Activated naive CD8-positive, alpha-beta T cell treated with anti-CD3 and anti-CD28 coated beads, Interleukin-2, amount 50 U/mL, for 24 hours (primary cell): ENCODE measurements at regions not wholly inside any gene's neighbourhood (a gene's known extent, or its start where the extent isn't known, plus 50 kb on each side); places are given as distances from the start of the nearest gene placed in this dataset.
"Not testable (repeated sequence)": the region's sequence is repeated elsewhere in the genome, so short reads cannot be mapped to it uniquely, and the experiment has no call there.

ENCODE experiments used
- ATAC-seq: fragments of 150-1000 bp; cut with Tn5 transposase; one replicate; pipeline ENCODE4 v1.10.0; 2021
- DNase-seq: peaks from one replicate; pipeline ENCODE4 v3.0.0; 2021
- H3K27ac Mint-ChIP-seq: one replicate; pipeline ENCODE4 v1.8.0; 2021; ENCODE audit warnings: mild to moderate bottlenecking, mixed read lengths
- H3K27me3 Mint-ChIP-seq: one replicate; pipeline ENCODE4 v1.8.0; 2021; ENCODE audit warnings: mixed read lengths
- H3K36me3 Mint-ChIP-seq: one replicate; pipeline ENCODE4 v1.8.0; 2021; ENCODE audit warnings: low read depth, mixed read lengths
- H3K4me1 Mint-ChIP-seq: one replicate; pipeline ENCODE4 v1.8.0; 2021; ENCODE audit warnings: mixed read lengths
- H3K4me3 Mint-ChIP-seq: one replicate; pipeline ENCODE4 v1.8.0; 2021; ENCODE audit warnings: mild to moderate bottlenecking, moderate library complexity, mixed read lengths
- H3K9me3 Mint-ChIP-seq: one replicate; pipeline ENCODE4 v1.8.0; 2021; ENCODE audit warnings: mixed read lengths

DNA sequence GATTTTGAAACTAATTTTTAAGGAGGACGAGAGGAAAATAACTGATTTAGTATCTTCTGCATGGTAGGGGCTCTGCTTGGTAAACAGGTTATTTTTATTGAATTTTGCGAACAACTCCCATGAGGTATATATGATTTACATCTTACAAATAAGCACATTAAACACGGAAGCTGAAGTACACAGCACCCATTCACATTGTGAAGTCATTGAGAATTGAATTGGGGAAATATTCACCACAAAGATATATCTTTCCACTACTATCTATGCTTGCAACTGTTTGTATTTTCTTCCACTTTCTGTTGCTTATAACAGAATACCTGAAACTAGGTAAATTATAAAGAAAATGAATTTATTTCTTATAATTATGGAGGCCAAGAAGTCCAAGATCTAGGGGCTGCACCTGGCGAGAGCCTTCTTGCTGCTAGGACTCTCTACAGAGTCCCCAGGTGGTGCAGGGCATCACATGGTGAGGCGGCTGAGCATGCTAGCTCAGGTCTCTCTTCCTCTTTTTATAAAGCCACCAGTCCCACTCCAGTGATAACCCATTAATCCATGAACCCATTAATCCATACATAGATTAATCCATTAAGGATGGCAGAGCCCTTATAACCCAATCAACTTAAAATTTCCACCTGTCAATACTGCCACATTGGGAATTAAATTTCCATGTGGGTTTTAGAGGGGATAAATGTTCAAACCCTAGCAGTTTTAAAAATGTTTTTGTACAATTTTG is 79.0 kb upstream of the ZNF608 start:
- H3K9me3 Mint-ChIP-seq, result peaks cover 5% of the 10 kb centered on the region
- H3K36me3 Mint-ChIP-seq, result no peaks in the 10 kb centered on the region
- peaks cover 3% of the 10 kb centered on the region for H3K4me1 Mint-ChIP-seq
- peak; percentile 2 for DNase-seq
- no peak overlapping the region for H3K27ac Mint-ChIP-seq
- no peak overlapping the region for H3K4me3 Mint-ChIP-seq
- ATAC-seq, result no peak
- peaks cover 3% of the 10 kb centered on the region for H3K27me3 Mint-ChIP-seq

DNA sequence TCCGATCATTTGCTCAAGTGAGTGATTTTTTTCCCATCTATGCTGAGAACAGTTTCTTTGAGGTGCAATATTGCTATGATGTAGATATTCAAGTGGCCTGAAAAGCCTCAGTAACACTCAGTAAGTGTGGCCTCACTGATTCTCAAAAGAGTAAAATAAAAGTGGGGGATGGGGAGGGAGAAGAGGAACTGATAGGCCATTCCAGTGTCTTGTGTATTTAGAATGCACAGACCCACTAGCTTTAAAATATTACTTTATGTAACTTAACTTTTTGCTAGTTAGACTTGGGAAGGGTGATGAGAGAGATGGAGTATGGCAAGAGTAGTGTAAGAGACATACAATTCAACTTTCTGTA is 79.5 kb upstream of the ZNF608 start:
- no peak for DNase-seq
- peaks cover 5% of the 10 kb centered on the region for H3K9me3 Mint-ChIP-seq
- H3K27me3 Mint-ChIP-seq, result peaks cover 3% of the 10 kb centered on the region
- ATAC-seq, result no peak
- no peaks in the 10 kb centered on the region for H3K36me3 Mint-ChIP-seq
- no peak overlapping the region for H3K27ac Mint-ChIP-seq
- H3K4me1 Mint-ChIP-seq, result peaks cover 3% of the 10 kb centered on the region
- no peak overlapping the region for H3K4me3 Mint-ChIP-seq

DNA sequence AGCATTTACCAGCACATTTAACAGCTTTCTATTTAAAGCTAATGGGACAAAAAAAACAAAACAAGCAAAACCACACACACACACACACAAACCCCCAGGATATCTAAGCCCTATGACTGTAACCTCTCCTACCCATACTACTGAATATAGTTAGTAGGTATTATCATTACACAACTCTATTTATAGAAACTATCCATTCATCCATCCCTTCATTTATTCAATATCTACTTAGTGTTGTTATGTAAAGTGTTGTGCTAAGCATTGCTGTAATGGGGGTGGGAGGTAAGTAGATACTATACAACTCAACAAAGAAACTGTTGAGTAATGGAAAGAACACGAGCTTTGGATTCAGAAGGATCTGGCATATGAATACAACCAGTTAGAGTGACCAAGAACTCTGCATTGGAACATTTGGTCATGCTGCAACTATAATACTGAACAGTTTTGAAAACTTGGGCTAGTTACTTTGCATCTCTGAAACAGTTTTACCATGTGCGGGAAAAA is 82.3 kb upstream of the ZNF608 start:
- H3K9me3 Mint-ChIP-seq, result peaks cover 4% of the 10 kb centered on the region
- H3K27me3 Mint-ChIP-seq, result peaks cover 3% of the 10 kb centered on the region
- peaks cover 3% of the 10 kb centered on the region for H3K4me1 Mint-ChIP-seq
- H3K27ac Mint-ChIP-seq, result no peak overlapping the region
- DNase-seq (no peak), ATAC-seq (no peak)
- no peak overlapping the region for H3K4me3 Mint-ChIP-seq
- no peaks in the 10 kb centered on the region for H3K36me3 Mint-ChIP-seq

DNA sequence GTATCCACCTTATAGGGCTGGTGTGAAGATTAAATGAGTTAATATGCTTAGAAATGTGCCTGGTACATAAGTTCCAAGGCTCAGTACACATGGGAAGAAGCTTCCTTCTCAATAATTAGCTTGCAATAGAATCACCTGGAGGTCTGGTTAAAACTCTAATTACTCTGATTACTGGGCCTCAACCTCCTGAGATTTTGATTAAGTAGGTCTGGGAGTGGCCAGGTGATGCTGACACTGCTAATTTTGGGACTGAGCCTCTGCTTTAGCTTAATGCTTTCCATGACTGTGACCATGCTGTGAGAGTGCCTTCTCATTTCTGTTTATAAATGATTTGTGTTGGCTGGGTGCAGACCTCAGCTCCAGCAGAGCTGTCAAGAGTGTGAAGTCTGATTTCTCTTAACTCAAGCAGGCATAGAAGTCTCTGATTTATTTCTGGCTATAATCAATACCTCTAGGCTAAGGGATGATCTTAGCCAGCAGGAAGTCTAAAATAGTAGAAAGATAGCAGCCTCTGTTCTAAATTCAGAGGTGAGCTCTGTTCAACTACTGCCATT is 85.3 kb upstream of the ZNF608 start:
- peaks cover 3% of the 10 kb centered on the region for H3K27me3 Mint-ChIP-seq
- H3K4me3 Mint-ChIP-seq, result no peak overlapping the region
- no peak overlapping the region for H3K27ac Mint-ChIP-seq
- H3K36me3 Mint-ChIP-seq, result no peaks in the 10 kb centered on the region
- peaks cover 13% of the 10 kb centered on the region for H3K9me3 Mint-ChIP-seq
- DNase-seq (no peak), ATAC-seq (no peak)
- no peaks in the 10 kb centered on the region for H3K4me1 Mint-ChIP-seq

DNA sequence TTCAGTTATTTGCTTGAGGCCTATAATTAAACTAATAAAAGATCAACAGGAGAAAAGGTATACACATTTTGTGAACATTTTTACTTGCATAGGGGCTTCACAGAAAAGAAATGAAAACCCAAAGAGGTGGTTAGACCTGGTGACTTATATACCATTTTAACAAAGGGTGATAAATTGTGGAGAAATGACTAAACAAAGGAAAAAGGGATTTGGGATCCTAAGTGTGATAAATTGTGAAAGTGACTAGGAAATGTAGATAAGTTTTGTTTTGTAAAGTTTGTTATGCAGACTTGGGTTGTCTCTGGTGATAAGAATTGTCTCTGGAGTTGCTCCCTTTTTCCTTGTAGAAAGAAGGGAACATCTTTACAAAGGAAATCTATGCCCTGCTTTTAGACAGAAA is 86.1 kb upstream of the ZNF608 start:
- Mint-ChIP-seq H3K27me3 (peaks cover 3% of the 10 kb centered on the region), H3K4me1 (no peaks in the 10 kb centered on the region), H3K27ac (no peak overlapping the region), H3K9me3 (peaks cover 13% of the 10 kb centered on the region), H3K36me3 (no peaks in the 10 kb centered on the region), H3K4me3 (no peak overlapping the region)
- DNase-seq (no peak), ATAC-seq (no peak)

DNA sequence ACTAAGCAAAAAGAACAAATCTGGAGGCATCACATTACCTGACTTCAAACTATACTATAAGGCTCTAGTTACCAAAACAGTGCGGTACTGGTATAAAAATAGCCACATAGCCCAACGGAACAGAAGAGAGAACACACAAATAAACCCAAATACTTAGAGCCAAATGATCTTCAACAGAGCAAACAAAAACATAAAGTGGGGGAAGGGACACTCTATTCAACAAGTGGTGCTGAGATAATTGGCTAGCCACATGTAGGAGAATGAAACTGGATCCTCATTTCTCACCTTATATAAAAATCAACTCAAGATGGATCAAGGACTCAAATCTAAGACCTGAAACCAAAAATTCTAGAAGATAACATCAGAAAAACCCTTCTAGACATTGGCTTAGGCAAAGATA is 89.9 kb upstream of the ZNF608 start:
- H3K36me3 Mint-ChIP-seq, DNase-seq, H3K4me1 Mint-ChIP-seq, H3K27ac Mint-ChIP-seq, H3K4me3 Mint-ChIP-seq, H3K27me3 Mint-ChIP-seq, ATAC-seq: not testable (repeated sequence)
- H3K9me3 Mint-ChIP-seq, result peaks cover 13% of the 10 kb centered on the region

DNA sequence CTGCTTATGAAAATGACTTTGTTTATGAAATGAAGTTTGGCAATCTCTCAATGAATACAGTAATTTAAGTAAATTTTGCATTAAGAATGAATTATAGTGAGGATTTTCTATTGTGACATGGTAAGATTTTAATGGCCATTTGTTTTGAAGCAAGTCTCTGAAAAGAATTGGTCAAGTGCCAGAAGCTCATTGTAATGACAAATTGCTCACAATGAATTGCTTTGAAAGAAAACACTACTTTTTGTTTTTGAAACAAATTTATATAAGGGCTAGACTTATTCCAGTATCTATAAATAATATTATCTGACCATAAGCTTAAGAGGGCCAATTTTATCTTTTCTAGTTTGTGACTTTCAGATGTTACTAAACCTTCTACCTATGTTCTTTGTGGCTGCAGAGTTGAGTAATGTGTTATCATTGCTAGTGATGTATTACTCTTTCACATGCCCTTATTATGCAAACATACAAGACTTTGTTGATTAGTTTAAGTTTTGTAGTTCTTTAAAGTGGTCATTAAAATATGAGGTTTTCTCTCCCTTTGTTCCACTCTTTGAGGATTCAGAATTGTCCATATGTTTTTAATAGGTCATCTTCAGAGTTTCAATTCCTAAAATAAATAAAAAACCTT is 93.0 kb upstream of the ZNF608 start:
- DNase-seq (no peak), ATAC-seq (no peak)
- Mint-ChIP-seq H3K4me3 (no peak overlapping the region), H3K27me3 (peaks cover 4% of the 10 kb centered on the region), H3K36me3 (no peaks in the 10 kb centered on the region), H3K4me1 (no peaks in the 10 kb centered on the region), H3K27ac (no peak overlapping the region), H3K9me3 (peaks cover 7% of the 10 kb centered on the region)

DNA sequence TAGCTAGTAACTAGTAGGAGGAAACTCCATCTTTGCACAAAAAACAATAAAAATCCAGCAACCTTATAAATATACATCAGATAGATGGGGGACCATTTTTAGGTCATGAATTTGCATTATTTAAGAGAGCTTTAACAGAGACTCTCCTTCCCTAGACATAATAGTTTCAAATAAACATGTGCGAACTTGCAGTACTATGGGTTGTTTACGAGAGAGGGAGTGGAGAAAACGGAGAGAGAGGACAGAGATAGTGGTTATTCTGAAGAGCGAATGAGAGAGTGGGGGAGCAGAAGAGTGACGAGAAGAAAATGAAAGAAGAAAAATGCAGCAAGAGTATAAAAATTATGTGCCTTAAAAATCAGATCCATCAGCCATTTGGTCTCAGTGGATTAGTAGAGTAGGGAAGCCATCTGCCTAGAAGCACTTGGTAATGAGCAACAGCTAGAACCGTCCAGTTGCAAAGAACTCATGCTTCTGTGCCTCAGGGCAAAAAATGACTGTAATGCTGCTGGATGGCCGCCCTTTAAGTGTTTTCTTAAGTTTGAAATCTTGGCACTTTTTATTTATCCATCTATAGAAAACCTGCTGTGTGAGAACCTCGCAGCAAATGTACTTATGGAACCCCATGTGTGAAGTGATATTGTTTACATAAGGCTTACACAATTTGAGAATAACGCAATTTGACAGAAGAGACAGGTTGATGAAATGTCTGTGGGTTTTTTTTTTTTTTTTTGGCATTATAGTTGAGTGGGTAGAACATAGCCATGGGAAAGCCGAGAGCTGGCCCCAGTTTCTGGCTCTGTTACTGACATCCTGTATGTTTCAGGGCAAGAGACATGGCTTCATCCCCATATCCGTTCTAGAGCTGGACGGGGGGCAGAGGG is 95.6 kb upstream of the ZNF608 start:
- H3K9me3 Mint-ChIP-seq, result peaks cover 4% of the 10 kb centered on the region
- H3K4me3 Mint-ChIP-seq, result no peak overlapping the region
- H3K4me1 Mint-ChIP-seq, result no peaks in the 10 kb centered on the region
- H3K27ac Mint-ChIP-seq, result no peak overlapping the region
- ATAC-seq (no peak), DNase-seq (no peak)
- H3K27me3 Mint-ChIP-seq, result peaks cover 4% of the 10 kb centered on the region
- no peaks in the 10 kb centered on the region for H3K36me3 Mint-ChIP-seq

DNA sequence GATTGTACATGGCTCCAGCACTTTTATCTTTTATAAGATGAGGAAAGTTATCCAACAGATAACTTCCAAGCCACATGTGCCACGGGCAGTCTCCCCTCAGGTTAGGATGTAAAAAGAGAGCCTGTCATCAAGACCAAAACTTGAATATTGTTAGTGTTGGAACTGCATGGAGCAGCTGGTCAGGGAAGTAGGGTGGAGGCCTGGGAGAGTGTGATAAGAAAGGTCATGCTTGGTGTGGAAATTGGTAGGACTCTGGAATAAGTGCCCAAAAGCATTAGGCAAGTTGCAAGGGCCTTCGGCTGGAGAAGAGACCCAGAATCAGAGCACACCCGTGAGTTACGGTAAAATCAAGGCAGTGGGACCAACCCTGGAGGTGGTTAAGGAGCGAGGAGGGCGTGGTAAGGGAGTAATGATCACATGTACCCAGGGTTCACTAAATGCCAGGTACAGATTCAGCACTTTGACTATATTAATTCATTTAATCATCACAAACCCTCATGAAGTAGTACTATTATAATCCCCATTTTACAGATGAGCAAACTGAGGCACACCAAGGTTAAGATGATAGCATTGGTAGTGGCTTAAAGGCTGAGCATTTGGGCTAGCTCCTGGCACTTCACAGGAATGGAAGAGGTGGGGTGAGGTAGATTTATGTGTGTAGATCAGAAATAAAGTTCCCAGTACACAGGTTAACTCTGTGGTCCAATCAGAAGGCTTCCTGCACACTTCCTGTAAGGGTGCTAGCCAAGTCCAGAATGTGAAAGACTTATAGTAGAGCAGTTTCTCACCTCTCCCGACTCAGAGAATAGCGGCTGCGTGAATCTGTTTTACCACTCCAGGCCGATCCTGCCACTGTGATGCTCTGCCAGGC is 96.5 kb upstream of the ZNF608 start:
- no peak for DNase-seq
- ATAC-seq, result no peak
- Mint-ChIP-seq H3K27me3 (peaks cover 4% of the 10 kb centered on the region), H3K9me3 (peaks cover 4% of the 10 kb centered on the region), H3K4me3 (no peak overlapping the region), H3K4me1 (no peaks in the 10 kb centered on the region), H3K27ac (no peak overlapping the region), H3K36me3 (no peaks in the 10 kb centered on the region)

DNA sequence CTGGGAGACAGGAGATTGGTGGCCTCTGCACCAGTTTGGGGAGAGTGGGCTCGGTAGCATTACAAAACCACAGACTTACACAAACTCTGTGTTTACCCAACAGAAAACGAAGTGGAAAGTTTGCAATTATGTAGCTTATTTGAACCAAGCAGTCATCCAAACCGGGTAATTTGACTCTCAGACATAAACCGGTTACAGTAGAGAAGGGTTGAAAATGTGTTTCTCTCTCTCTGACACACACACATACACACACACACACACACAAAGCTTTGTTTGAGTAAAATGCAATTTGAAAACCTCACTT is 97.1 kb upstream of the ZNF608 start:
- DNase-seq, result no peak

DNA sequence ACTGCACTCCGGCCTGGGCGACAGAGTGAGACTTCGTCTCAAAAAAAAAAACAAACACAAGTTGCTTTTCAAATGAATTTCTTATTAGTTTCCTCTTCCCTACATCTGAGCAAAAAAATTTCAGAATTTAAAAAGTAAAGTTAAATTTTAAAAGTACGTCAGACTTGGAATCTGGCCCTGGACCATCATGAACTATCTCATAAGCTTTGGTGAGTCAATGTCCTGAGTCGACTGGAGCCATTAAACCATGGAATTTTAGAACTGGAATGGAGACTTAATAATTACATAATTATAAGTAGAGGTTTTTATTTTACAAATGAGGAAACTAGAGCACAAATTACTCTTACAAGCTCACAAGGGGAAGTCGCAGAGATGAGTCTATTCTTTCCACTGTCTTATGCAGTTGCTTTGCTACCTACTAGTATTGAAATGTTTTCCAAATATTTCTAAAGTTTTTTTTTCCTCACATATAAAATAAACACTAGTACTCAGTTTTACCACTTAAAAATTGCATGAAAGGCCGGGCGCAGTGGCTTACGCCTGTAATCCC is 98.0 kb upstream of the ZNF608 start:
- peaks cover 4% of the 10 kb centered on the region for H3K27me3 Mint-ChIP-seq
- DNase-seq (no peak), ATAC-seq (no peak)
- H3K4me3 Mint-ChIP-seq, result no peak overlapping the region
- peaks cover 4% of the 10 kb centered on the region for H3K9me3 Mint-ChIP-seq
- no peaks in the 10 kb centered on the region for H3K36me3 Mint-ChIP-seq
- no peaks in the 10 kb centered on the region for H3K4me1 Mint-ChIP-seq
- H3K27ac Mint-ChIP-seq, result no peak overlapping the region

More for the DNA sequence above, 97.1 kb upstream of the ZNF608 start:
- Mint-ChIP-seq H3K4me3 (no peak overlapping the region), H3K4me1 (no peaks in the 10 kb centered on the region), H3K36me3 (no peaks in the 10 kb centered on the region), H3K27ac (no peak overlapping the region), H3K27me3 (peaks cover 4% of the 10 kb centered on the region), H3K9me3 (peaks cover 4% of the 10 kb centered on the region)
- ATAC-seq, result no peak

DNA sequence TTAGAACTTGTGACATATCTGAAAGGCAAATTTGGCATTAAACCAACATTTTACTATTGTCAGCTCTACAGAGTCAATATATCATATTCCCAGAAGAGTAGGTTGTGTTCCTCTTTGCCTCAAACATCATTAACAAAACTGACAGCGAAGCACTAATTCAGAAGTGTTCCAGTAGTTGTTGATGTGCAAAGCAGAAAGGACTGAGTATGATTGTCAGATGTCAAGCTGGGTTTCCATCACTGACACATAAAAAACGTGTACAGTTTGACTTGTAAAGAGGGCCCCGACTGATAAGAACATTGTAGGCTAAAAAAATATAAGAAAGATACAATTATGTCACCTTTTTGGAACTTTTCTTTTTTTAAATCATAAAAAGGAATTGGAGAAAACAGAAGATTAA is 101.5 kb upstream of the ZNF608 start:
- Mint-ChIP-seq H3K27me3 (peaks cover 4% of the 10 kb centered on the region), H3K4me3 (no peak overlapping the region), H3K9me3 (peaks cover 4% of the 10 kb centered on the region), H3K36me3 (no peaks in the 10 kb centered on the region), H3K27ac (no peak overlapping the region), H3K4me1 (no peaks in the 10 kb centered on the region)
- DNase-seq (no peak), ATAC-seq (no peak)

DNA sequence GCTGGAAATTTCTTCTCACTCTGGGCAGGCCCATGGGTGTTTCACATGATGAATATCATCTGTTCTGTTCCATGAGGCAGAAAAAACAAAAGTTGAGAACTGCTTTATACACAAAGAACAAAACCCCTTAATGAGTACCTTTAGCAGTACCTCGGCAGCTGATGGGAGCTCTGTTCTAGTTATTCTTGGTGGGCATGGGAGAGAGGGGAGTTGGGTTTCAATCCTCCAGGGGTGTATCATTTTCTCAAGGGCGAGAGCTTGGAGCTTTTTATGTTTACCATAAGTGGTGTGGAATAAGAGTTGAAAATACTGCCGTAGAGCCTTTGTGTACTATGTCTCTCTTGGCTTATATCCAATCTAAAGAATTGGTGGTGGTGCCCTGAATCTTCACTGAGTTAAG is 103.3 kb upstream of the ZNF608 start:
- H3K27me3 Mint-ChIP-seq, result no peaks in the 10 kb centered on the region
- no peaks in the 10 kb centered on the region for H3K4me1 Mint-ChIP-seq
- H3K27ac Mint-ChIP-seq, result no peak overlapping the region
- DNase-seq (no peak), ATAC-seq (no peak)
- peaks cover 4% of the 10 kb centered on the region for H3K9me3 Mint-ChIP-seq
- no peaks in the 10 kb centered on the region for H3K36me3 Mint-ChIP-seq
- no peak overlapping the region for H3K4me3 Mint-ChIP-seq

DNA sequence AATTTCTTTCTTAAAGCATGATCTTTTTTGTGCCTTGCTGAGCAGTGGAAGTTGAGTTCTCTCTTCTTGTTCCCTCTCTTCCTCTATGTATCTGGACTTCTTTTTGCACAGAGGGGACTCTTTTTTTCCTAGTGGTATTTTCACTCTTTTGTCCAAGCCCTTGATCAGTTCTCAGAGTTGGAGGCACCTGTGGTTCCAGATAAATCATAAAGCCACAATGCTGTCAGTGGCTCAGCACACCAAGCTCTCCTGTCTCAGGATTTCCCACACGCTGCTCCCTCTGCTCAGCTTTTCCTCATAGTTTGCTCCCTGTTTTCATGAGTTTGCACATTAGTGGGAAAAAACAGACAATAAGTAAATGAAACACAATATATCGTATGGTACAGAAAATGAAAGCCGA is 110.3 kb upstream of the ZNF608 start:
- H3K4me3 Mint-ChIP-seq, result no peak overlapping the region
- no peak for ATAC-seq
- H3K9me3 Mint-ChIP-seq, result no peaks in the 10 kb centered on the region
- no peak for DNase-seq
- H3K27me3 Mint-ChIP-seq, result no peaks in the 10 kb centered on the region
- no peaks in the 10 kb centered on the region for H3K36me3 Mint-ChIP-seq
- no peak overlapping the region for H3K27ac Mint-ChIP-seq
- H3K4me1 Mint-ChIP-seq, result no peaks in the 10 kb centered on the region
